ENCODE measurements at regions not wholly inside any gene's neighbourhood (a gene's known extent, or its start where the extent isn't known, plus 50 kb on each side); places are given as distances from the start of the nearest gene placed in this dataset.
"Not testable (repeated sequence)": the region's sequence is repeated elsewhere in the genome, so short reads cannot be mapped to it uniquely, and the experiment has no call there.

- peaks cover 8% of the 10 kb centered on the region; the same call in 1 of the 2 replicates for H3K4me1 ChIP-seq
- Mint-ChIP-seq H3K9me3 (ENCODE audit: unreplicated experiment) (peaks cover 17% of the 10 kb centered on the region), H3K4me3 (ENCODE audit: unreplicated experiment) (no peak overlapping the region), H3K4me1 (ENCODE audit: low read depth, unreplicated experiment) (no peaks in the 10 kb centered on the region), H3K36me3 (ENCODE audit: insufficient read depth, unreplicated experiment) (no peaks in the 10 kb centered on the region), H3K27me3 (ENCODE audit: insufficient read depth, unreplicated experiment) (no peaks in the 10 kb centered on the region), H3K27ac (ENCODE audit: unreplicated experiment) (no peak overlapping the region)
- intact Hi-C loops (cut with micrococcal nuclease; ENCODE audit: unreplicated experiment) = no loop called here
- ChIA-PET POLR2A (no interaction called here), CTCF (no interaction called here)
- H3K9me3 ChIP-seq = no peaks in the 10 kb centered on the region
- H3K4me3 ChIP-seq (ENCODE audit: low read depth, low read length) = no peak overlapping the region
- no peak for TF ChIP-seq CTCF (IDR thresholded peaks at IDR 0.05; ENCODE audit: insufficient read depth in 1 of 2, low read depth in 1 of 2, low read length in 1 of 2, severe bottlenecking in 1 of 2, unreplicated experiment in 1 of 2)
- H3K27me3 ChIP-seq (replicated peaks; ENCODE audit: control insufficient read depth, insufficient read depth, low read length) = no peaks in the 10 kb centered on the region
- DNase-seq = no peak
- BruUV-seq (replicated peaks) = no TSS peak
- H3K36me3 ChIP-seq (ENCODE audit: control insufficient read depth, insufficient read depth, low read length) = no peaks in the 10 kb centered on the region
These were observed 351.2 kb upstream of the KIF2B start for GRCh38 chr17:53471514-53471913.

GRCh38 chr17:53470626-53471025 lies 352.1 kb upstream of the KIF2B start:
- no peak for TF ChIP-seq CTCF (IDR thresholded peaks at IDR 0.05; ENCODE audit: insufficient read depth in 1 of 2, low read depth in 1 of 2, low read length in 1 of 2, severe bottlenecking in 1 of 2, unreplicated experiment in 1 of 2)
- Histone ChIP-seq H3K4me3 (ENCODE audit: low read depth, low read length) (no peak overlapping the region), H3K9me3 (no peaks in the 10 kb centered on the region), H3K4me1 (peaks cover 8% of the 10 kb centered on the region; the same call in 1 of the 2 replicates), H3K36me3 (ENCODE audit: control insufficient read depth, insufficient read depth, low read length) (no peaks in the 10 kb centered on the region), H3K27me3 (replicated peaks; ENCODE audit: control insufficient read depth, insufficient read depth, low read length) (no peaks in the 10 kb centered on the region)
- Mint-ChIP-seq H3K4me1 (ENCODE audit: low read depth, unreplicated experiment) (no peaks in the 10 kb centered on the region), H3K36me3 (ENCODE audit: insufficient read depth, unreplicated experiment) (no peaks in the 10 kb centered on the region), H3K4me3 (ENCODE audit: unreplicated experiment) (no peak overlapping the region), H3K27ac (ENCODE audit: unreplicated experiment) (no peak overlapping the region), H3K9me3 (ENCODE audit: unreplicated experiment) (peaks cover 17% of the 10 kb centered on the region), H3K27me3 (ENCODE audit: insufficient read depth, unreplicated experiment) (no peaks in the 10 kb centered on the region)
- intact Hi-C loops (cut with micrococcal nuclease; ENCODE audit: unreplicated experiment) = no loop called here
- POLR2A ChIA-PET = no interaction called here
- DNase-seq = no peak
- BruUV-seq (replicated peaks) = no TSS peak
- CTCF ChIA-PET = no interaction called here

GRCh38 chr17:53466733-53467132 lies 356.0 kb upstream of the KIF2B start:
- TF ChIP-seq CTCF (IDR thresholded peaks at IDR 0.05; ENCODE audit: insufficient read depth in 1 of 2, low read depth in 1 of 2, low read length in 1 of 2, severe bottlenecking in 1 of 2, unreplicated experiment in 1 of 2) = no peak
- Mint-ChIP-seq H3K27ac (ENCODE audit: unreplicated experiment) (no peak overlapping the region), H3K27me3 (ENCODE audit: insufficient read depth, unreplicated experiment) (no peaks in the 10 kb centered on the region), H3K4me1 (ENCODE audit: low read depth, unreplicated experiment) (no peaks in the 10 kb centered on the region), H3K9me3 (ENCODE audit: unreplicated experiment) (peaks cover 17% of the 10 kb centered on the region), H3K4me3 (ENCODE audit: unreplicated experiment) (no peak overlapping the region), H3K36me3 (ENCODE audit: insufficient read depth, unreplicated experiment) (no peaks in the 10 kb centered on the region)
- H3K4me3 ChIP-seq (ENCODE audit: low read depth, low read length) = no peak overlapping the region
- intact Hi-C loops (cut with micrococcal nuclease; ENCODE audit: unreplicated experiment) = no loop called here
- H3K27me3 ChIP-seq (replicated peaks; ENCODE audit: control insufficient read depth, insufficient read depth, low read length) = no peaks in the 10 kb centered on the region
- no peaks in the 10 kb centered on the region for H3K4me1 ChIP-seq
- H3K9me3 ChIP-seq = no peaks in the 10 kb centered on the region
- ChIA-PET POLR2A (no interaction called here), CTCF (no interaction called here)
- DNase-seq = no peak
- H3K36me3 ChIP-seq (ENCODE audit: control insufficient read depth, insufficient read depth, low read length) = no peaks in the 10 kb centered on the region
- BruUV-seq (replicated peaks) = no TSS peak

GRCh38 chr17:53464396-53464795 lies 358.3 kb upstream of the KIF2B start:
- H3K4me3 Mint-ChIP-seq (ENCODE audit: unreplicated experiment); H3K36me3 ChIP-seq (ENCODE audit: control insufficient read depth, insufficient read depth, low read length); H3K4me1 Mint-ChIP-seq (ENCODE audit: low read depth, unreplicated experiment); BruUV-seq (replicated peaks); H3K4me3 ChIP-seq (ENCODE audit: low read depth, low read length); H3K27me3 ChIP-seq (replicated peaks; ENCODE audit: control insufficient read depth, insufficient read depth, low read length); POLR2A ChIA-PET; H3K9me3 ChIP-seq; H3K36me3 Mint-ChIP-seq (ENCODE audit: insufficient read depth, unreplicated experiment); H3K27me3 Mint-ChIP-seq (ENCODE audit: insufficient read depth, unreplicated experiment); H3K4me1 ChIP-seq; H3K27ac Mint-ChIP-seq (ENCODE audit: unreplicated experiment); CTCF ChIA-PET; intact Hi-C loops (cut with micrococcal nuclease; ENCODE audit: unreplicated experiment); DNase-seq: not testable (repeated sequence)
- peaks cover 22% of the 10 kb centered on the region for H3K9me3 Mint-ChIP-seq (ENCODE audit: unreplicated experiment)

Data from Caco-2 (cell line).